GM19467 (cell line): ENCODE measurements at regions not wholly inside any gene's neighbourhood (a gene's known extent, or its start where the extent isn't known, plus 50 kb on each side); places are given as distances from the start of the nearest gene placed in this dataset.

Experiments
- ATAC-seq: cut with Tn5 transposase; IDR thresholded peaks from one replicate; pipeline ENCODE4 v1.9.1; 2021; ENCODE audit warnings: mild to moderate bottlenecking, moderate library complexity; ENCODE audit not compliant: unreplicated experiment

GRCh38 chr11:92885600-92885999 lies 83.9 kb upstream of the MTNR1B start:
- no peak for ATAC-seq

GRCh38 chr11:92886243-92886905 lies 83.1 kb upstream of the MTNR1B start:
- peak; percentile 61 for ATAC-seq

- no peak for ATAC-seq
Observed at GRCh38 chr11:92888696-92889095, 80.8 kb upstream of the MTNR1B start.

GRCh38 chr11:92890846-92891245 lies 78.6 kb upstream of the MTNR1B start:
- ATAC-seq, result no peak

GRCh38 chr11:92892802-92893684 lies 76.4 kb upstream of the MTNR1B start:
- no peak for ATAC-seq

GRCh38 chr11:92894197-92894596 lies 75.3 kb upstream of the MTNR1B start:
- no peak for ATAC-seq

GRCh38 chr11:92897487-92897886 lies 72.0 kb upstream of the MTNR1B start:
- ATAC-seq, result no peak

GRCh38 chr11:92902417-92902816 lies 67.0 kb upstream of the MTNR1B start:
- ATAC-seq, result no peak

GRCh38 chr11:92907671-92908070 lies 61.8 kb upstream of the MTNR1B start:
- no peak for ATAC-seq

- ATAC-seq, result no peak
Observed at GRCh38 chr11:92909214-92909613, 60.2 kb upstream of the MTNR1B start.

- no peak for ATAC-seq
Observed at GRCh38 chr11:92911478-92911877, 58.0 kb upstream of the MTNR1B start.

GRCh38 chr11:92915551-92915950 lies 53.9 kb upstream of the MTNR1B start:
- ATAC-seq, result no peak

- ATAC-seq, result no peak
Observed at GRCh38 chr11:92916299-92916698, 53.2 kb upstream of the MTNR1B start.

- ATAC-seq, result no peak
Observed at GRCh38 chr11:92917927-92918326, 51.5 kb upstream of the MTNR1B start.

GRCh38 chr11:92919048-92919447 lies 50.4 kb upstream of the MTNR1B start:
- ATAC-seq, result no peak
